PC-3 (cell line): ENCODE measurements at regions not wholly inside any gene's neighbourhood (a gene's known extent, or its start where the extent isn't known, plus 50 kb on each side); places are given as distances from the start of the nearest gene placed in this dataset.
A peak's percentile ranks its signal among the peaks of the same experiment; 100 is the strongest.

ENCODE experiments used
- ATAC-seq: fragments of 200-7000 bp; cut with Tn5 transposase; 2 replicates; pipeline ENCODE4 v1.9.1; 2020; ENCODE audit warnings: mild to moderate bottlenecking, moderate library complexity
- BruUV-seq: library from RNA; stranded (reverse); fragments of 400-500 nt; replicated peaks from 2 replicates; lab custom pipeline; 2021; lab: Mats Ljungman, UMichigan
- CTCF ChIA-PET: fragments of 300-600 bp; sonication (Branson Sonifier 250); formaldehyde crosslinking; loops from one replicate; lab custom pipeline; 2022; ENCODE audit warnings: antibody characterized with exemption; lab: Charles Lee
- POLR2A ChIA-PET: fragments of 300-600 bp; sonication (Branson Sonifier 250); formaldehyde crosslinking; loops from one replicate; lab custom pipeline; 2022; ENCODE audit warnings: antibody characterized with exemption; ENCODE audit not compliant: unreplicated experiment; lab: Charles Lee
- DNase-seq: peaks from one replicate; pipeline ENCODE4 v3.0.0-alpha.2; 2015
- H2AFZ ChIP-seq: fragments of 300-600 bp; sonication (generic); 2 replicates; pipeline ENCODE4 v1.6.0; 2016; ENCODE audit warnings: antibody characterized with exemption, low read length
- H3F3A ChIP-seq: fragments of 300-600 bp; sonication (generic); one replicate; pipeline ENCODE4 v1.6.0; 2017; ENCODE audit warnings: antibody characterized with exemption, low read length, control low read depth, mild to moderate bottlenecking; ENCODE audit not compliant: unreplicated experiment
- H3K27ac ChIP-seq: fragments of 300-600 bp; sonication (generic); 2 replicates; pipeline ENCODE4 v1.5.1; 2016; ENCODE audit warnings: mild to moderate bottlenecking, low read length
- H3K27me3 ChIP-seq: fragments of 300-600 bp; sonication (generic); 2 replicates; pipeline ENCODE4 v1.6.1; 2016; ENCODE audit warnings: low read length, mixed read lengths
- H3K36me3 ChIP-seq: fragments of 300-600 bp; sonication (generic); 2 replicates; pipeline ENCODE4 v1.6.1; 2016; ENCODE audit warnings: low read depth, mixed run types, low read length, mixed read lengths
- H3K4me1 ChIP-seq: fragments of 300-600 bp; sonication (generic); 2 replicates; pipeline ENCODE4 v1.5.1; 2016; ENCODE audit warnings: low read length; ENCODE audit not compliant: insufficient read depth
- H3K4me2 ChIP-seq: fragments of 300-600 bp; sonication (generic); 2 replicates; pipeline ENCODE4 v1.6.0; 2016; ENCODE audit warnings: low read length
- H3K4me3 ChIP-seq: fragments of 300-600 bp; sonication (generic); 2 replicates; pipeline ENCODE4 v1.5.1; 2016; ENCODE audit warnings: mild to moderate bottlenecking, low read length, mixed read lengths
- H3K79me2 ChIP-seq: fragments of 300-600 bp; sonication (generic); 2 replicates; pipeline ENCODE4 v1.6.1; 2017; ENCODE audit warnings: low read length, mixed read lengths
- H3K9ac ChIP-seq: fragments of 300-600 bp; sonication (generic); 2 replicates; pipeline ENCODE4 v1.6.0; 2016; ENCODE audit warnings: mild to moderate bottlenecking, low read length
- H3K9me2 ChIP-seq: fragments of 300-600 bp; sonication (generic); replicated peaks from 2 replicates; pipeline ENCODE4 v1.6.1; 2016; ENCODE audit warnings: mixed run types, low read length, mixed read lengths
- H3K9me3 ChIP-seq: fragments of 300-600 bp; sonication (generic); 2 replicates; pipeline ENCODE4 v1.6.1; 2016; ENCODE audit warnings: low read length, mixed read lengths
- H4K20me1 ChIP-seq: fragments of 300-600 bp; sonication (generic); 2 replicates; pipeline ENCODE4 v1.6.1; 2016; ENCODE audit warnings: low read length, mixed read lengths
- CTCF ChIP-seq: fragments of 300-600 bp; sonication (generic); conservative IDR thresholded peaks from 2 replicates; pipeline ENCODE4 v1.5.1; 2017; ENCODE audit warnings: antibody characterized with exemption, low read depth, mild to moderate bottlenecking, low read length
- EZH2 ChIP-seq: fragments of 300-600 bp; sonication (generic); IDR thresholded peaks from one replicate; pipeline ENCODE4 v1.6.1; 2017; ENCODE audit warnings: antibody characterized with exemption, mild to moderate bottlenecking, low read length; ENCODE audit not compliant: unreplicated experiment
- EZH2phosphoT487 ChIP-seq: fragments of 300-600 bp; sonication (generic); IDR thresholded peaks from 2 replicates; pipeline ENCODE4 v1.6.1; 2018; ENCODE audit warnings: mild to moderate bottlenecking, antibody characterized with exemption, low read length, borderline replicate concordance
- intact Hi-C: fragments of 100-400 bp; cut with micrococcal nuclease; formaldehyde crosslinking; loops from 2 replicates; pipeline ENCODE4 v1.9.0; 2023

- Histone ChIP-seq H3K79me2 (no peaks in the 10 kb centered on the region), H3K4me2 (no peak overlapping the region), H4K20me1 (no peaks in the 10 kb centered on the region), H2AFZ (no peak overlapping the region), H3K9me3 (no peaks in the 10 kb centered on the region), H3K27ac (no peak overlapping the region), H3F3A (no peaks in the 10 kb centered on the region), H3K36me3 (no peaks in the 10 kb centered on the region), H3K9me2 (no peaks in the 10 kb centered on the region), H3K4me1 (no peaks in the 10 kb centered on the region), H3K27me3 (no peaks in the 10 kb centered on the region), H3K4me3 (no peak overlapping the region), H3K9ac (no peak overlapping the region)
- ATAC-seq, result no peak
- ChIA-PET POLR2A (no interaction called here), CTCF (no interaction called here)
- intact Hi-C loops, result no loop called here
- no TSS peak for BruUV-seq
- no peak for TF ChIP-seq EZH2
- TF ChIP-seq CTCF, result no peak
- TF ChIP-seq EZH2phosphoT487, result no peak
- DNase-seq, result no peak
These were observed 164.7 kb downstream of the SPCS3 start for GRCh38 chr4:176484301-176484984.

GRCh38 chr4:176489001-176489400 lies 169.2 kb downstream of the SPCS3 start:
- H3K9me2 ChIP-seq, result no peaks in the 10 kb centered on the region
- ChIA-PET POLR2A (interaction anchor here (0.6 kb wide), 1 partner anchor 11 kb away, joined by 3 read pairs; no protein-coding TSS in a partner anchor), CTCF (no interaction called here)
- H3K9ac ChIP-seq, result no peak overlapping the region
- H3K4me2 ChIP-seq, result no peak overlapping the region
- DNase-seq (no peak), ATAC-seq (no peak)
- no peaks in the 10 kb centered on the region for H4K20me1 ChIP-seq
- BruUV-seq, result no TSS peak
- no peaks in the 10 kb centered on the region for H3K27me3 ChIP-seq
- H2AFZ ChIP-seq, result no peak overlapping the region
- H3K27ac ChIP-seq, result no peak overlapping the region
- TF ChIP-seq EZH2, result no peak
- TF ChIP-seq EZH2phosphoT487, result no peak
- no peak for TF ChIP-seq CTCF
- H3K36me3 ChIP-seq, result no peaks in the 10 kb centered on the region
- H3F3A ChIP-seq, result no peaks in the 10 kb centered on the region
- no peak overlapping the region for H3K4me3 ChIP-seq
- intact Hi-C loops, result no loop called here
- peaks cover 10% of the 10 kb centered on the region for H3K4me1 ChIP-seq
- no peaks in the 10 kb centered on the region for H3K9me3 ChIP-seq
- H3K79me2 ChIP-seq, result no peaks in the 10 kb centered on the region

GRCh38 chr4:176492646-176493302 lies 173.0 kb downstream of the SPCS3 start:
- no peaks in the 10 kb centered on the region for H3K9me2 ChIP-seq
- DNase-seq (peak; percentile 28), ATAC-seq (peak; percentile 45)
- peaks cover 11% of the 10 kb centered on the region for H3K4me1 ChIP-seq
- H4K20me1 ChIP-seq, result no peaks in the 10 kb centered on the region
- peak overlapping the region; percentile 38 for H3K27ac ChIP-seq
- no peak overlapping the region for H3K9ac ChIP-seq
- no peaks in the 10 kb centered on the region for H3K27me3 ChIP-seq
- H3K4me2 ChIP-seq, result peak overlapping the region; percentile 52; the same call in 1 of the 2 replicates
- ChIA-PET CTCF (no interaction called here), POLR2A (no interaction called here)
- H3K9me3 ChIP-seq, result no peaks in the 10 kb centered on the region
- no peak overlapping the region for H3K4me3 ChIP-seq
- H2AFZ ChIP-seq, result peak overlapping the region; percentile 61
- no peaks in the 10 kb centered on the region for H3F3A ChIP-seq
- TF ChIP-seq EZH2 (no peak), CTCF (no peak), EZH2phosphoT487 (no peak)
- BruUV-seq, result no TSS peak
- H3K36me3 ChIP-seq, result no peaks in the 10 kb centered on the region
- intact Hi-C loops, result no loop called here
- H3K79me2 ChIP-seq, result no peaks in the 10 kb centered on the region
